ENCODE measurements at regions not wholly inside any gene's neighbourhood (a gene's known extent, or its start where the extent isn't known, plus 50 kb on each side); places are given as distances from the start of the nearest gene placed in this dataset.

GRCh38 chr2:138207074-138207930 lies 243.0 kb downstream of the HNMT start:
- H3K4me3 ChIP-seq (ENCODE audit: low read depth, low read length), result no peak overlapping the region
- DNase-seq (ENCODE audit: low read depth), result no peak

- H3K4me3 ChIP-seq (ENCODE audit: low read depth, low read length), result no peak overlapping the region
- DNase-seq (ENCODE audit: low read depth), result no peak
Measured at GRCh38 chr2:138209009-138209408, 244.7 kb downstream of the HNMT start.

- no peak for DNase-seq (ENCODE audit: low read depth)
- H3K4me3 ChIP-seq (ENCODE audit: low read depth, low read length), result no peak overlapping the region
Measured at GRCh38 chr2:138210487-138210886, 246.2 kb downstream of the HNMT start.

GRCh38 chr2:138212434-138212833 lies 248.2 kb downstream of the HNMT start:
- DNase-seq (ENCODE audit: low read depth), result no peak
- no peak overlapping the region for H3K4me3 ChIP-seq (ENCODE audit: low read depth, low read length)

GRCh38 chr2:138213084-138213483 lies 248.8 kb downstream of the HNMT start:
- H3K4me3 ChIP-seq (ENCODE audit: low read depth, low read length), result no peak overlapping the region
- no peak for DNase-seq (ENCODE audit: low read depth)

- H3K4me3 ChIP-seq (ENCODE audit: low read depth, low read length), result no peak overlapping the region
- no peak for DNase-seq (ENCODE audit: low read depth)
Measured at GRCh38 chr2:138213624-138214023, 249.4 kb downstream of the HNMT start.

- H3K4me3 ChIP-seq (ENCODE audit: low read depth, low read length), result no peak overlapping the region
- no peak for DNase-seq (ENCODE audit: low read depth)
Measured at GRCh38 chr2:138215958-138216357, 251.7 kb downstream of the HNMT start.

GRCh38 chr2:138217975-138218374 lies 253.7 kb downstream of the HNMT start:
- no peak overlapping the region for H3K4me3 ChIP-seq (ENCODE audit: low read depth, low read length)
- DNase-seq (ENCODE audit: low read depth), result no peak

- DNase-seq (ENCODE audit: low read depth), result no peak
- no peak overlapping the region for H3K4me3 ChIP-seq (ENCODE audit: low read depth, low read length)
Measured at GRCh38 chr2:138218397-138218796, 254.1 kb downstream of the HNMT start.

- no peak overlapping the region for H3K4me3 ChIP-seq (ENCODE audit: low read depth, low read length)
- peak; percentile 13 for DNase-seq (ENCODE audit: low read depth)
Measured at GRCh38 chr2:138219961-138220360, 255.7 kb downstream of the HNMT start.

GRCh38 chr2:138221358-138221757 lies 257.1 kb downstream of the HNMT start:
- no peak overlapping the region for H3K4me3 ChIP-seq (ENCODE audit: low read depth, low read length)
- DNase-seq (ENCODE audit: low read depth), result no peak

- no peak overlapping the region for H3K4me3 ChIP-seq (ENCODE audit: low read depth, low read length)
- DNase-seq (ENCODE audit: low read depth), result no peak
Measured at GRCh38 chr2:138223319-138223718, 259.0 kb downstream of the HNMT start.

- no peak overlapping the region for H3K4me3 ChIP-seq (ENCODE audit: low read depth, low read length)
- no peak for DNase-seq (ENCODE audit: low read depth)
Measured at GRCh38 chr2:138227195-138227594, 262.9 kb downstream of the HNMT start.

GRCh38 chr2:138228101-138228500 lies 263.8 kb downstream of the HNMT start:
- no peak for DNase-seq (ENCODE audit: low read depth)
- H3K4me3 ChIP-seq (ENCODE audit: low read depth, low read length), result no peak overlapping the region

GRCh38 chr2:138234265-138234664 lies 267.3 kb upstream of the SPOPL start:
- no peak overlapping the region for H3K4me3 ChIP-seq (ENCODE audit: low read depth, low read length)
- DNase-seq (ENCODE audit: low read depth), result no peak

- no peak overlapping the region for H3K4me3 ChIP-seq (ENCODE audit: low read depth, low read length)
- no peak for DNase-seq (ENCODE audit: low read depth)
Measured at GRCh38 chr2:138235041-138235440, 266.5 kb upstream of the SPOPL start.

GRCh38 chr2:138236142-138236541 lies 265.4 kb upstream of the SPOPL start:
- no peak for DNase-seq (ENCODE audit: low read depth)
- no peak overlapping the region for H3K4me3 ChIP-seq (ENCODE audit: low read depth, low read length)

- no peak for DNase-seq (ENCODE audit: low read depth)
- H3K4me3 ChIP-seq (ENCODE audit: low read depth, low read length), result no peak overlapping the region
Measured at GRCh38 chr2:138237667-138238384, 263.7 kb upstream of the SPOPL start.

GRCh38 chr2:138238908-138239307 lies 262.7 kb upstream of the SPOPL start:
- no peak for DNase-seq (ENCODE audit: low read depth)
- H3K4me3 ChIP-seq (ENCODE audit: low read depth, low read length), result no peak overlapping the region

GRCh38 chr2:138239902-138240491 lies 261.6 kb upstream of the SPOPL start:
- DNase-seq (ENCODE audit: low read depth), result peak; percentile 49
- H3K4me3 ChIP-seq (ENCODE audit: low read depth, low read length), result no peak overlapping the region
